Gastrocnemius medialis (tissue), 4 donors: ENCODE measurements at regions not wholly inside any gene's neighbourhood (a gene's known extent, or its start where the extent isn't known, plus 50 kb on each side); places are given as distances from the start of the nearest gene placed in this dataset.

Experiments used
- ATAC-seq, 2 donors: fragments of 150-250 bp; one replicate each; pipeline ENCODE4 v1.9.1; 2016
- DNase-seq, 2 donors: peaks; one replicate each; pipeline ENCODE4 v3.0.0-alpha.2; 2019
- H3K27ac ChIP-seq, 4 donors: fragments of 200-600 bp; sonication (generic); 1 replicate in 1 of 4; 2 replicates in 3 of 4; pipeline ENCODE4 v1.5.1; 2016 to 2018; ENCODE audit warnings: mild to moderate bottlenecking in 2 of 4, moderate library complexity in 1 of 4
- H3K27me3 ChIP-seq, 3 donors: fragments of 200-600 bp; sonication (generic) in 2 of 3; 1 replicate in 1 of 3; 2 replicates in 2 of 3; pipeline versions ENCODE4 v1.5.1 to v1.6.0; 2016 to 2019; ENCODE audit warnings: mild to moderate bottlenecking in 1 of 3, moderate library complexity in 1 of 3
- H3K36me3 ChIP-seq, 2 donors: fragments of 200-600 bp; sonication (generic) in 1 of 2; one replicate each; pipeline ENCODE4 v1.5.1; 2017 to 2018
- H3K4me1 ChIP-seq, 2 donors: fragments of 200-600 bp; sonication (generic) in 1 of 2; one replicate each; pipeline ENCODE4 v1.5.1; 2016 to 2017; ENCODE audit warnings: mild to moderate bottlenecking in 2 of 2
- H3K4me3 ChIP-seq, 4 donors: fragments of 200-600 bp; sonication (generic) in 3 of 4; 1 replicate in 1 of 4; 2 replicates in 3 of 4; pipeline ENCODE4 v1.5.1; 2016 to 2019; ENCODE audit warnings: mild to moderate bottlenecking in 2 of 4
- H3K9me3 ChIP-seq, 3 donors: fragments of 200-600 bp; sonication (generic) in 2 of 3; 1 replicate in 1 of 3; 2 replicates in 2 of 3; pipeline ENCODE4 v1.5.1; 2016 to 2019
- POLR2A ChIP-seq, 2 donors: fragments of 450-650 bp; IDR thresholded peaks; one replicate each; pipeline ENCODE4 v1.6.1; 2017; ENCODE audit warnings: antibody characterized with exemption in 2 of 2, mild to moderate bottlenecking in 2 of 2, moderate library complexity in 2 of 2
- in situ Hi-C, 4 donors: fragments of 200-750 bp; cut with MboI; loops; one replicate each; pipeline versions ENCODE4 v1.15.0 to v1.8.0; 2017; ENCODE audit warnings: low sequenced_read_pairs in 4 of 4
- intact Hi-C: fragments of 100-400 bp; cut with DNase I; formaldehyde crosslinking; loops from one replicate; pipeline ENCODE4 v1.15.1; 2023; ENCODE audit warnings: low total_unique reads
- TF ChIP-seq, protein P1 (sequence below), 5 experiments: fragments of 450-650 bp in 3 of 5; fragments of 200-600 bp in 2 of 5; sonication (generic) in 2 of 5; IDR thresholded peaks in 4 of 5; conservative IDR thresholded peaks in 1 of 5; 1 replicate in 4 of 5; 2 replicates in 1 of 5; pipeline ENCODE4 v1.5.1; 2016 to 2019; ENCODE audit warnings: antibody characterized with exemption in 5 of 5, mild to moderate bottlenecking in 3 of 5, moderate library complexity in 3 of 5

DNA sequence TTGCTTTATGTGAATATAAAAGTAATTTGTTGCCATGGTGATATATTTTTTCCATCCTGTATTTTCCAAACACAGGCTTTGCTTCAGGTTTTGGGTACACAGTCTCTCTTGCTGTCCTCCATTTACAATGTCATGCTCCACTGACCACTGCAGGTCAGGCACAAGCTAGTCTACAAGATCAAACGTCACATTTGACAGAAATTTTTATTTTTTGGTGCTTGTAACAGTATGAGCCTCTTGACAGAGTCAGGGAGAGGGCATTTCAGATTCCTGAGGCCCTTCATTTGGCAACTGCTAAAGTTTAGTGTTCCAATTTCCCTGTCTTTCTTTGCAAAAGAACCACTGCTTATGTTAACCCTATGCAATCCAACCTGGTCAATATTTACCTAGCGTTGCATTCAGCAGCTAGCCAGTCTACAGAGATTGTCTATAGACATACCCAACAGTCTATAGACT is 175.0 kb downstream of the RFC3 start:
- Histone ChIP-seq H3K36me3 (no peaks in the 10 kb centered on the region), H3K27ac (no peak overlapping the region), H3K9me3 (no peaks in the 10 kb centered on the region), H3K4me3 (no peak overlapping the region), H3K27me3 (no peaks in the 10 kb centered on the region), H3K4me1 (no peaks in the 10 kb centered on the region)
- ATAC-seq (no peak), DNase-seq (no peak)
- intact Hi-C loops (no loop called here), in situ Hi-C loops (no loop called here)
- TF ChIP-seq, protein P1, sequence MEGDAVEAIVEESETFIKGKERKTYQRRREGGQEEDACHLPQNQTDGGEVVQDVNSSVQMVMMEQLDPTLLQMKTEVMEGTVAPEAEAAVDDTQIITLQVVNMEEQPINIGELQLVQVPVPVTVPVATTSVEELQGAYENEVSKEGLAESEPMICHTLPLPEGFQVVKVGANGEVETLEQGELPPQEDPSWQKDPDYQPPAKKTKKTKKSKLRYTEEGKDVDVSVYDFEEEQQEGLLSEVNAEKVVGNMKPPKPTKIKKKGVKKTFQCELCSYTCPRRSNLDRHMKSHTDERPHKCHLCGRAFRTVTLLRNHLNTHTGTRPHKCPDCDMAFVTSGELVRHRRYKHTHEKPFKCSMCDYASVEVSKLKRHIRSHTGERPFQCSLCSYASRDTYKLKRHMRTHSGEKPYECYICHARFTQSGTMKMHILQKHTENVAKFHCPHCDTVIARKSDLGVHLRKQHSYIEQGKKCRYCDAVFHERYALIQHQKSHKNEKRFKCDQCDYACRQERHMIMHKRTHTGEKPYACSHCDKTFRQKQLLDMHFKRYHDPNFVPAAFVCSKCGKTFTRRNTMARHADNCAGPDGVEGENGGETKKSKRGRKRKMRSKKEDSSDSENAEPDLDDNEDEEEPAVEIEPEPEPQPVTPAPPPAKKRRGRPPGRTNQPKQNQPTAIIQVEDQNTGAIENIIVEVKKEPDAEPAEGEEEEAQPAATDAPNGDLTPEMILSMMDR (IDR thresholded peaks at IDR 0.05 in 4 of 5, conservative IDR thresholded peaks at IDR 0.05 in 1 of 5): no peak
- no peak for TF ChIP-seq POLR2A (IDR thresholded peaks at IDR 0.05)

DNA sequence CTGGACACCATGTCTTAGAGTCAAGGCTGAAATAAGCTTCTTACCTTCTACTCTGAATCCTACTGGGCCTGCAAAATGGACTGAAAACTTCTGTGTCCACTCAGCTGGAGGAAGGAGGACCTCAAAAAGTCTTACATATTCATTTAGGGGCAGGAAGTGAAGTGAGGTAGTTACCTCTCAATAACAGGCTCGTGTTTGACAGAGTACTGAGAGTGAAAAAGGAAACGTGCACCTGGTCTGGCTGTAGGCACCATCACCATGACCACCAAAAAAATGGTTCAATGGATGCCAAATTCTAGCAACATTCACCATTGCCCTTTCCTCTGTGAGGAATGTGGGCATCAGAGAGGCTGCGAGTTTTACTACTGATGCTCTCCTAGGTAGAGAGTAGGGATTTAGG is 176.2 kb downstream of the RFC3 start:
- TF ChIP-seq, protein P1 (IDR thresholded peaks at IDR 0.05 in 4 of 5, conservative IDR thresholded peaks at IDR 0.05 in 1 of 5): no peak
- no peak for TF ChIP-seq POLR2A (IDR thresholded peaks at IDR 0.05)
- Histone ChIP-seq H3K27ac (no peak overlapping the region), H3K4me1 (no peaks in the 10 kb centered on the region), H3K9me3 (no peaks in the 10 kb centered on the region), H3K27me3 (no peaks in the 10 kb centered on the region), H3K36me3 (no peaks in the 10 kb centered on the region), H3K4me3 (no peak overlapping the region)
- in situ Hi-C loops: no loop called here
- intact Hi-C loops: no loop called here
- ATAC-seq (no peak), DNase-seq (no peak)

DNA sequence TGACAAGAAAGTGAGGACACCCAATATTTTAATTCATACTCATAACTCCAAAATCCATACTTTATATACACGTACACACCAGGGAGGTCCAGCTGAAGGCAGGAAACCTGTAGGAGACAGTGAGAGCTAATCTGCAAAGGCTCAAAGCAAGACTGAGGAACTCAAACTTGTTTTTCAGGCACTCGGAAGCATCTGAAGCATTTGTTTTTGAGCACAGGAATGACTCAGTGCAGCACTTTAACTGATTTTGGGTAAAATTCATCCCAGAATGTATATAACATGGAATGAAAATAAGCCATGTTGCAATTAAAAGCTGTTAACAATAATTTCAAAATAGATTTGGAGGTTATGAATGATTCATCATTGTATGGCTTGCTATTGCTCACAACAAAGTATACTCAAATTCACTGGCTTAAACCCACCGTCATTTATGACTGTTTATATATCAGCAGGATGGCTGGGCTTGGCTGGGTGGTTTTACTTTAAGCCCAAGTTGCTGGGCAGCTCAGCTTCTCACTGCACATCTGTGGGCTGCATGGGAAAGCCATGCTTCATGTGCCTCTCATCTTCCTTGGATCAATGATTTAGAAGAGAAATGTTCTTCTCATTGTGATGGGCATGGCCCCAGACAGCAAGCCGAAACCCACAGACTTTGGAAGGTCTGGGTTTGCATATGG is 177.0 kb downstream of the RFC3 start:
- Histone ChIP-seq H3K4me3 (no peak overlapping the region), H3K27ac (no peak overlapping the region), H3K4me1 (no peaks in the 10 kb centered on the region), H3K27me3 (no peaks in the 10 kb centered on the region), H3K9me3 (no peaks in the 10 kb centered on the region), H3K36me3 (no peaks in the 10 kb centered on the region)
- ATAC-seq (no peak), DNase-seq (no peak)
- intact Hi-C loops (no loop called here), in situ Hi-C loops (no loop called here)
- TF ChIP-seq, protein P1 (IDR thresholded peaks at IDR 0.05 in 4 of 5, conservative IDR thresholded peaks at IDR 0.05 in 1 of 5): no peak
- TF ChIP-seq POLR2A (IDR thresholded peaks at IDR 0.05): no peak

DNA sequence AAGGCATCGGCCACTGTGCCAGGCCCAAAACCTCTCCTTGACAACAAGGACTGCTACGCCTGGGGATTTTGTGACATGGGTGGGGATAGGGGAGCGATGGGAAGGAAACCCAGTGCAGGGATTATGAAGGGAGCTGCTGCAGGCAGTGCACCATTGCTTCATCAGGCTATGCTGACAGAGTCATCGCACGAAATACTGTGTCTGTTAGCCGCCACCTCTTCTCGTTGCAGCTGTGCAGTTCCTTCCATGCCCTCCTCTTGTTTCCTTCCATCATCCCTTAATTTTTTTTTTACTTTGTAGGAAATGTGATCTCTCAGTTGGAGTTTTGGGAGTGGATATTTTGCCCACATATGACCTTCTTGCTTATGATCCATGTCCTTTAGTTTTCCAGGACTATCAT is 178.7 kb downstream of the RFC3 start:
- in situ Hi-C loops (no loop called here), intact Hi-C loops (no loop called here)
- Histone ChIP-seq H3K27me3 (no peaks in the 10 kb centered on the region), H3K27ac (no peak overlapping the region), H3K4me1 (no peaks in the 10 kb centered on the region), H3K9me3 (no peaks in the 10 kb centered on the region), H3K36me3 (no peaks in the 10 kb centered on the region), H3K4me3 (no peak overlapping the region)
- DNase-seq (no peak), ATAC-seq (no peak)
- no peak for TF ChIP-seq POLR2A (IDR thresholded peaks at IDR 0.05)
- TF ChIP-seq, protein P1 (IDR thresholded peaks at IDR 0.05 in 4 of 5, conservative IDR thresholded peaks at IDR 0.05 in 1 of 5): no peak

DNA sequence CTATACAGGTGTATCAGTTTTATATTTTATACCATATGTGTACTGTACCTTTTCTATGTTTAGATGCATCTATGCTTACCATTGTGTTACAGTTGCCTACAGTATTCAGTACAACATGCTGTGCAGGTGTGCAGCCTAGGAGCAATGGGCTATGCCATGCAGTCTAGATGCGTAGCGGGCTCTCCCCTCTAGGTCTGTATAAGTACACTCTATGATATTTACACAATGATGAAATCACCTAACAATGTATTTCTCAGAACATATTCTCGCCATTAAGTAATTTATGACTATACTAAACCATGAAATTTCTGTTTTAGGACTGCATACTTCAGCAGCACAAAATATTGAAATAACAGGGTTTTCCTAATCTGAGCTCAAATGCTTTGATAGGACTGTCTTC is 179.6 kb downstream of the RFC3 start:
- no peak for TF ChIP-seq POLR2A (IDR thresholded peaks at IDR 0.05)
- TF ChIP-seq, protein P1 (IDR thresholded peaks at IDR 0.05 in 4 of 5, conservative IDR thresholded peaks at IDR 0.05 in 1 of 5): no peak
- Histone ChIP-seq H3K36me3 (no peaks in the 10 kb centered on the region), H3K27me3 (no peaks in the 10 kb centered on the region), H3K27ac (no peak overlapping the region), H3K9me3 (no peaks in the 10 kb centered on the region), H3K4me1 (no peaks in the 10 kb centered on the region), H3K4me3 (no peak overlapping the region)
- ATAC-seq (no peak), DNase-seq (no peak)
- intact Hi-C loops (no loop called here), in situ Hi-C loops (no loop called here)
